ENCODE measurements at regions not wholly inside any gene's neighbourhood (a gene's known extent, or its start where the extent isn't known, plus 50 kb on each side); places are given as distances from the start of the nearest gene placed in this dataset.
"Not testable (repeated sequence)": the region's sequence is repeated elsewhere in the genome, so short reads cannot be mapped to it uniquely, and the experiment has no call there.

DNA sequence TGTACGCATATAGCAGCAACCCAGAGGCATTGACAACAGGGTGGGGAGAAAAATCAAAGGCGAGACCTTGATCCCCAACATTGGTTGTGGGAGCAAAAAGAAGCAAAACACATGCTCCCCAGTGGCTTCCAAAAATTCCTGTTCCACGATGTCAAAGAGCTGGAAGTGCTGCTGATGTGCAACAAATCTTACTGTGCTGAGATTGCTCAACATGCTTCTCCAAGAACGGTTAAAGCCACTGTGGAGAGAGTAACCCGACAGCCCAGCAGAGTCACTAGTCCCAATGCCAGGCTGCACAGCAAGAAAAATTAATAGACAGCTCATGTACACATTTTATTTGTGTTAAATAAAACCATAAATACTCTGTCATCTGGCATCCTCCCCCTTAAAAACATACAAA is 179.9 kb upstream of the PFN2 start:
- FAIRE-seq = no peak

DNA sequence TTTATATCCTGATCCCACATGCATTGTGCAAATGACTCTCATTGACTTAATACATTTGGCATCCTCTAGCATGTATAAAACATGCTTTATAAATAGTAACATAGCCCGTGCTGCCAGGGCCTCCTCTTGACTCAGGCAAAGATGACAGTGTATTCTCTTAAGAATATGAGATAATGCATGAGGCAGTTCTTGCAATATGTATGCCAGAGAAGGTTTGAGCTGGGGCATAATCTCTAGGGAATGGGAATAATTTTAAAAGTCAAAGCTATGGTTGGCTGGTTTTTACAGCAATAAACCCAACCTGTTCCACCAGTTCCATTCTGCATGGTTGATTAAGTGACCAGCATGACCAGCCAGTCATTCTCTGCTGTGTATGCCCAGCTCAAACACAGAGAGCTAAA is 179.0 kb upstream of the PFN2 start:
- no peak for FAIRE-seq

- no peak for FAIRE-seq
Observed at GRCh38 chr3:150148227-150148626, 177.5 kb upstream of the PFN2 start.

GRCh38 chr3:150147776-150148175 is 177.1 kb upstream of the PFN2 start:
- no peak for FAIRE-seq

DNA sequence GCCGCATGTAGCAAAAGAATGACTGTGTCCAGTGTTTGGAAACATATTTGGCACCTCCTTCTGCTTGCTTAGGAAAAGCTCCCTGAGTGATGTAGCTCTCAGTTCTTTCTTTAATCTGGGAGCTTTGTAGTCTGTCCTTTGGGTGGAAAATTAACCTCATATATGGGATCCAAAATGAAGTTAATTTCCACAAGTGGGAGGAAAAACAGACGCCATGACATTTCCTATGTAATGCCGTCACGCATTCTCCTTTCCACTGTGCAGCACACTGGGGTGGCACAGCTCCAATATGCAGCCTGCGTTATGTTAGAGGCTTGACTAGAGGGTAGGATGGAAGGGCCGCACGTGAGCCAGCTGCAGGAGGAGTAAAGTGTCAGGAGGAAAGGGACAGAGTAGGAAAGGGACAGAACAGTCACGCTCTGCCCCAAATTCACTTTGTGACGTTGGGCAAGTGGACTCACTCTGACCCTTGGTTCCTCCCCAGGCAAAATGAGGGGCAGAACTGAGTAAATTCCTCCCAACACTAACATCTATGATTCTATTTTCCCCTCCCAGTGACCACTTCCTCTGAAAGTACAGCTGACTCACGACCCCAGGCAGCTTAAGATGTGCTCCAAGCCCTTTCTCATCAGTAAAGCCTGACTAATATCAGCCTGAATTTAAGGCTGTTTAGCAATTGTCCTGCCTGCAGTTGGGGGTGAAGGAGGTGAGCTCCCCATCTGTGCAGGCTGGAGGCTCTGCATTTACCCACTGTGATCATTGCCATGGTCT is 176.5 kb upstream of the PFN2 start:
- no peak for FAIRE-seq

DNA sequence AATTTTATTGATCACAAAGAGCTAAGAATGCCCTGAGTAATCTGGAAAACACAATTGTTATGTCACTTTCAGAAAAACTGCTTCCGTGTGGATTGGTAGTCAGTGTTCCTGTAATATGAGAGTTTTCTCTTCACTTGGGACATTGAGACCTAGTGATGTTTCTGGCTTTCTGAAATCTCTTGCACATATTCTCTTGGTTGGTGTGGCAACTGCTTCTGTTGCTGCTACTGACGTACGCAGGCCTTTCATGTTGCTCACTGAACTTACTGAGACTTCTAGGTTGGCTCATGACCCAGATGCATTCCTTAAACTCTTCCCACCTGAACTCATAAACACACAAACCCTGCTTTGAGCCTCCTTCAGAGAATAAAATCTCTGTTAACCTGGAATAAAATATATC is 175.0 kb upstream of the PFN2 start:
- FAIRE-seq = no peak

GRCh38 chr3:150144191-150144708 is 173.6 kb upstream of the PFN2 start:
- FAIRE-seq = no peak

DNA sequence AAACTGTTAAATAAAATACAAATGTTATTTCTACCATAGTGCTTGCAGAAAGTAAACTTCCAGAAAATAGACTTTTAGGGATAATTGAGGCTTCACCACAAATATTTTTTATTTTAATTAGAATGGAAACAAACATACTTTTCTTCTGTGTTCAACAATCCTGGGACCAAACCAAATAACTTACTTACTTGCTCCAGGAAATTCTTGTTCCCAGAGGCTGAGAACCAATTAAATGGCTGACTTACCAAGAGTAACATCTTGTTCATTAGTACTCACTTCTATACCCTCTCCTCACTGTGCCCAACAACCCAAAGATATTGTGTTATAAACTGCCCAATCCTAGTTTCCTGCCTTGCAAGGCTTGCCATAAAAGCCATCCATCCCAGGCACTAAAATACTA is 172.2 kb upstream of the PFN2 start:
- FAIRE-seq = no peak

GRCh38 chr3:150141790-150142326 is 171.2 kb upstream of the PFN2 start:
- FAIRE-seq = no peak

DNA sequence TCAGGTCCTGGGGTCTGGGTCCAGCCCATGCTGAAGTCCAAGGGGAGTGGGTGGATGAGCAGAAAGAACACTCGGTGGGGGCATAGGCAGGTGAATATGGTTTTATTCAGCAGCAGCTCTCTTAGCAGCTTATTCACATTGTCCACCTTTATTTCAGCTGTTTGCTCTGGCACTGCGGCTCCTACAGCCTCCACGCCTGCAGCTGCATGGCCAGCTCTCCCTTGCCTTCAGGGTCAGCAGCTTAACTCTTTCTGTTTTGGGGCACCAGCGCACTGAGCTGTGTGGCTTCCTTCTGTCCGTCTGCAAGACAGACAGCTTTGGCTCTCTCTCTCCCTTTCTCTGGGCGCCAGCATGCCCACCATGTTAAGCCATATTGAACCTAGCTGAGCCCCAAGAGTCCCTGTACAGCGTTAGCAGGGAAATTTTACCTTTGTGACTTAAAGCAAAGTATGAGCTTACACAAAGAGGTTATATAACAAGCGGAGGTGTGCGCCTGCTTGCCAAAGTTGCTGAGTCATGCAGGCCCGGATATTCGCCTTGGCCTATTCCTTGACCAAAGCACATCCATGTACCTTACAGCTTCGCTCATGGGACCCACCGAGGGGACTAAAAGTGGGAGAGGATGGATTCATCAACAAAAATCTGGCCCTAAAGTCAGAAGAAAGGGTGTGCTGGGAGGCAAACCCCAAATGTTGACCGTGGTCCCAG is 170.1 kb upstream of the PFN2 start:
- FAIRE-seq = no peak

DNA sequence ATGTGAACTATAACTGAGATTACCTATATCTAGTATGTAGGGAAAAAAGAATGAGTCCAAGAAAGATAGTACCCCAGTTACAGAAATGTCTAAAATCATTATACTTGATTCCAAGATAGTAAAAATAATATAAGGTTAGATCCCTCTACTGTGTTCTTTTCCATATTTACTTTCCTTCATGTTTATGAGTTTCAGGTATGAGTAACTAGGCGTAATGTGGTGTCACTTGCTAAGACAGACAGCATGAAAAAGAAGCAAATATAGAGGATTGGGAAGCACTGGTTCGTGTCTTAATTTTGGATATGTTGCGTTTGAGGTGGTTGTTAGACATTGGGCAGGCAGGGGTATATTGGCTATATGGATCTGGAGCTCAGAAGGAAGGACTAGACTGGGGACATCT is 168.1 kb upstream of the PFN2 start:
- FAIRE-seq = no peak

GRCh38 chr3:150136242-150136641 is 165.5 kb upstream of the PFN2 start:
- FAIRE-seq = no peak

DNA sequence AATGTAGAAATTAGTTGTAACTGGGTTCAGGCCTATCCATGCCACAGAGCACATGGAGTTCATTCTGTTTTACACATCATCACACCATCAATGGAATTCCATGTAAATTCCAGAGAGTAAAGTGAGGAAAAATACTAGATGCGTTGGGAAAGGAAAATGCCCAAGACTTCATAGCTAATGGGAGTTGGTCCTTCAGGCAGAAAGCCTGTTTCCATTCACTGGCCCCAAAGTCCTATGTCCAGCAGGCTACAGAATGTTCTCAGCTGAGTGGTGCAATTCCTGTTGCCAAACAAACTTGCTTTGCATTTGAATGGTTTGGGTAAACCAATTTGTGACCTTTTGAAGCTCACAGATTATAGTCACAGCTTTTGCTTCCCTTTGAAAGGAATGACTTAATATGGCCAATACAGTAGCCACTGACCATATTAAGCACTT is 164.6 kb upstream of the PFN2 start:
- FAIRE-seq = no peak

DNA sequence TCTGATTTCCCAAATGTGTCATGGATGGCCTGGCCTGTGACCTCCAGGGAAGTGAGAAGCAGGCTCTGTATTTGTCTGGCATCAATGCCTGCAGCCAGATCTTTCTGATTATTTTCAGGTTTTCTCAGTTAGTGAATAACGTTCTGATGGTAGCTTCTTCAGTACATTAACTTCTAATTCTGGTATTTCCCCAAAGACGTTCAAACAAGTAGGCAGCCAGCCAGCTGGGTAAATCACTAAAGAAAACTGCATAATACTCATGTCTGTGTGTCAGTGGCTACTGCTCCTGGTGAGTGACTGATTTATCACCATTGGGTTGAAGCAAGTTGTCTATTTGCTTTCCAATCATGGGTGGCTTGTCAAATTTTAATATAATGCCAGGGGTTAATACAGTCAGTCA is 162.6 kb upstream of the PFN2 start:
- no peak for FAIRE-seq

DNA sequence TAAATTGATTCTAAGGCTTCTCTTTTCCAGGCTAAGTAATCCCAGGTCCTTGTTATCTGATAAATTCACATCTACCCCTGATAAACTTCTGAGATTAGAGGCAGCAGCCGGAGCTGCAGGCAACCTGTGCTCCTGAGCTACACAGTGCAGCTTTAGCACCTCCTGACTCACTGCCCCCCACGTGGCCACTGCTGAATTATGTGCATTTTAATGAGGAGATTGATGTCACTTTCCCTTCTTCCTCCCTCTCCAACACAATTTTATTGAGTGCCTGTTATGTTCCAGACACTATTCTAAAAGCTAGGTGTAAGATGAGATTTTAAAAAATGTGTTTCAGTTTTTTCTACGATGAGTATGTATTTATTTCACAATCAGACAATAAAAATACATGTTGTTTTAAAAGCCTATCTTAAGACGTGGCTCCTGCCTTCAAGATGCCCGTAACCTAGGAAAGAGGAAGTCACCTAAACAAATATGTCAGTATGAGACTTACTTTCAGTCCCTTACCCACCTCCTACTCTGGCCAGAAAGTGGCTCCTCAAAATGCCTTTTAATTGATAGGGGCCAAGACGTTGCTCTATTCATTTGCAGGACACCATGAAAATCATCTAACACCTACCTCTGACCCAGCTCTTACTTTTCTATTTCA is 161.5 kb upstream of the PFN2 start:
- FAIRE-seq = no peak

- FAIRE-seq = no peak
Observed at GRCh38 chr3:150131663-150132062, 161.0 kb upstream of the PFN2 start.

GRCh38 chr3:150130404-150131100 is 159.9 kb upstream of the PFN2 start:
- FAIRE-seq = no peak

DNA sequence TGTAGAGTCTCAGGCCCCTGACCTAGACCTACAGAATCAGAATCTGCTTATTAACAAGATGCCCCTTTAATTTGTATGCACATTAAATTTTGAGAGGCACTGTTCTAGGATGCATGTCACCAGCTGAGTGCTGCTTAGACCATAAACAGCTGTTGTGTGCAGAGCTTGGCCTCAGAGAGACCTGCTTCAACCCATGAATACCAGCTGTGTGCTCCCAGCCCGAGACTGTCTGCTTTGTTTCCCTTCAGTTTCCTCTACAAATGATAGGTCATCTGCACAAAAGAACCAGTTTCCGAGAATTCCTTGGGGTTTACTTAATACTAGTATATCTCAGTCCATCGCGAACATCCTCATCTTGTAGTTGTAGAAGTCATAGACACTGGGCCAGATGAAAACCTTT is 158.5 kb upstream of the PFN2 start:
- no peak for FAIRE-seq

DNA sequence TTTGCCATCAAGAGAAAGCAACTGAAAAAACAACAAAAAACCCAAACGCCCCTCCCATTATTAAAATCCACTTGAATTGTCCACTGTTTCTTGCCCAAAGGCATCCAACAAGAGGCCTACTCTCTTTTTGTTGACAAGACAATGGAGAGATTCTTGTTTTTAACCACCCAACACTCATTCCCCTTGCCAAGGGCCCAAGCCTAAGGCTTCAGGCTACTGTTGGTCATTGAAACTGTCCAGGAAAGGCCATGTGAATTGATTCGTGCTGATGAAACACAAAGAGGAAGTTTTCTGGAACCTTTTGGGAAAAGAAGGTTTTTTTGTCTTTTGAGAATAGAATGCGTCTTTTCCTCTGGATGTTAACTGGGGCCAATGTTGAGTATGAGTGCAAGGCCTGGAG is 157.4 kb upstream of the PFN2 start:
- no peak for FAIRE-seq

GRCh38 chr3:150127011-150127490 is 156.4 kb upstream of the PFN2 start:
- no peak for FAIRE-seq

GRCh38 chr3:150124142-150124541 is 153.4 kb upstream of the PFN2 start:
- FAIRE-seq = no peak

- not testable (repeated sequence) for FAIRE-seq
Observed at GRCh38 chr3:150123249-150123648, 152.6 kb upstream of the PFN2 start.

DNA sequence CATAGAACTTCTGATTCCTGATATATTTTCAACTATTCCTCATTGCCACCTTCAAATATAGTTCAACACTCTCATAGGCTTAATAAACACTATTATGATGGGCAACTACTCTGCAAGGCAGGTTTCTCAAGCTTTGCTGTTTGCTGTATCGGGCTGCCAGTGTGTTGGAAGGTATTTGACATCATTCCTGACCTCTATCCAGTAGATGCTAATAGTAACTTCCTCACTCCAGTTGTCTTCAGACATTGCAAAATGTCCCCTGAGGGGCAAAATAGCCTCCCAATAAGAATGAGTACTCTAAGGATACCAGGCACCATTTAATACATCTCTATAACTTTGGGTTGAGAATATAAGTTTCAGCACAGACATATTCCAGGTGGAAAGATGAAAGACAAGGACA is 147.5 kb upstream of the PFN2 start:
- FAIRE-seq = no peak

All from endometrium (tissue), 2 donors.